ENCODE measurements at regions not wholly inside any gene's neighbourhood (a gene's known extent, or its start where the extent isn't known, plus 50 kb on each side); places are given as distances from the start of the nearest gene placed in this dataset.

- FAIRE-seq: peak; percentile 21
These were observed 234.9 kb upstream of the CYRIA start for GRCh38 chr2:16900405-16901025.

DNA sequence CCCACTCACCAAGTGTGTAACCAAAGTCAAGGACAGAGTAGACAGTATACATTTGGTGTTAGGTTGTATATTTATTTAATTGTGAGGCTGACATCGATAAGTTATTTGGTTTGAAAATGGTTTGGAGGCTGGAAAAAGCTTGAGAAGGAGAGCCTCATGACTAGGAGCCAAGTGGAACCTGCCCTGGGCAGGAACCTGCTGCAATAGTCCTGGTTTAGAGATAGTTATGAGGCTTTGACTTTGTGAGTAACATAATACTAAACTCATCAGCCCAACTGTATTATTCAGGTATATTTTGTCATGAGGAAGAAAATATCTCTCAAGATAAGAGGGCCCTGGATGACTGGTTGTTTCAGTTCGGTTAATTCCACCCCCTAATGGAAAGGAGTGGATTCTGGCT is 234.3 kb upstream of the CYRIA start:
- FAIRE-seq (no peak), DNase-seq (ENCODE audit: insufficient read length) (no peak)
- no peak for TF ChIP-seq POLR2AphosphoS5 (IDR thresholded peaks at IDR 0.05; ENCODE audit: low read depth, low read length)

More at GRCh38 chr2:16900405-16901025, 234.9 kb upstream of the CYRIA start:
- no peak for DNase-seq (ENCODE audit: insufficient read length)
- TF ChIP-seq TAF1 (IDR thresholded peaks at IDR 0.05; ENCODE audit: borderline replicate concordance, low read depth, low read length) (no peak), POLR2A (IDR thresholded peaks at IDR 0.05; ENCODE audit: low read depth, low read length) (no peak), POLR2AphosphoS5 (IDR thresholded peaks at IDR 0.05; ENCODE audit: low read depth, low read length) (no peak)

DNA sequence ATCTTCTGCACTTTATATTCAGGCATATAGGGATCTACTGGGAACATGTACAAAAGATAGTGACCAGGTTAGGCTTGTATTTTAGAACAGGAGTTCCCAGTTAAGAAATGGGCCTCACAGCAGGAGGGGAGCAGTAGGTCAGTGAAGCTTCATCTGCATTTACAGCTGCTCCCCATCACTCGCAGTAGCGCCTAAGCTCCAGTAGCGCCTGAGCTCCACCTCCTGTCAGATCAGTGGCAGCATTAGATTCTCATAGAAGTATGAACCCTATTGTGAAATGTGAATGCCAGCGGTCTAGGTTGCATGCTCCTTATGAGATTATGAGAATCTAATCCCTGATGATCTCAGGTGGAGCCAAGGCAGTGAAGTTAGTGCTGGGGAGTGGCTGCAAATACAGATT is 224.4 kb upstream of the CYRIA start:
- FAIRE-seq: no peak
- DNase-seq (ENCODE audit: insufficient read length): no peak
- TF ChIP-seq TAF1 (IDR thresholded peaks at IDR 0.05; ENCODE audit: borderline replicate concordance, low read depth, low read length): no peak

DNA sequence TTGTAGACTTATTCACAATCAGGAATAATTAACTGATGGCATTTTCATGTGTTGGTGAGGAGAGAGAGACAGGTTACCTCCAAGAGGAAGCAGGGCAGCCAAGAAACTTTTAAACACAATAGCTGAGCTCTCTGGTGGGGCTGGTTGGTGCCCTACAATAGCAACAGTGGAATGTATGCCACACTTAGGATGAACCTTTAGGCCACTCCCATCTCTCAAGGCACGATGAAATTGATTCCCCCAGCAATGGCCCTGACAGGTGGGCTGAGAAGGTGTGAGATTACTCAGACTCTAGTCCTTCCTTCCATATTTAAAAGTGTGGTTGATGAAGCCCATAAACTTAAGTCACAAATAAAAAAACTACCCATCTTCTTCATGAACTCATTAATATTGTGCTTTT is 219.4 kb upstream of the CYRIA start:
- DNase-seq (ENCODE audit: insufficient read length): no peak
- no peak for TF ChIP-seq TAF1 (IDR thresholded peaks at IDR 0.05; ENCODE audit: borderline replicate concordance, low read depth, low read length)
- TF ChIP-seq POLR2A (IDR thresholded peaks at IDR 0.05; ENCODE audit: low read depth, low read length): no peak
- no peak for TF ChIP-seq POLR2AphosphoS5 (IDR thresholded peaks at IDR 0.05; ENCODE audit: low read depth, low read length)
- no peak for FAIRE-seq

DNA sequence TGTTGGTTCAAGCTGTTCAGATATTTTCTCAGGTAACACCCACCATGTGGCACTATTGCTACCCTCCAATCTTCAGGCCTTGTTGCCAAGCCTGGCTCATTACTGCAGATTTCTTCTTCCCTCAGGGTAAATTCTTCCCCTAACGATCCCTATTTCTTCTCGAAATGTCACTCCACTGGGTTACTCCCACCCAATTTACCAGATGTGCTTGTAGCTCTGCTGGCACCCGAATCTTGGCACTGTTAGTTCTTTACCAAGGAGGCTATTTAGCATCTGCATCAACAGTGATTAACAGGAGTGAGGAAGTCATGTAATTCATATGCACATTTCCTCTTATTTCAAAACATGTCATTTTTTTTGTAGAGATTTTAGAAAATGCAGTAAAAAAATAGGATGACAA is 217.1 kb upstream of the CYRIA start:
- no peak for DNase-seq (ENCODE audit: insufficient read length)
- no peak for TF ChIP-seq POLR2A (IDR thresholded peaks at IDR 0.05; ENCODE audit: low read depth, low read length)
- TF ChIP-seq TAF1 (IDR thresholded peaks at IDR 0.05; ENCODE audit: borderline replicate concordance, low read depth, low read length): no peak
- no peak for TF ChIP-seq POLR2AphosphoS5 (IDR thresholded peaks at IDR 0.05; ENCODE audit: low read depth, low read length)
- FAIRE-seq: no peak

DNA sequence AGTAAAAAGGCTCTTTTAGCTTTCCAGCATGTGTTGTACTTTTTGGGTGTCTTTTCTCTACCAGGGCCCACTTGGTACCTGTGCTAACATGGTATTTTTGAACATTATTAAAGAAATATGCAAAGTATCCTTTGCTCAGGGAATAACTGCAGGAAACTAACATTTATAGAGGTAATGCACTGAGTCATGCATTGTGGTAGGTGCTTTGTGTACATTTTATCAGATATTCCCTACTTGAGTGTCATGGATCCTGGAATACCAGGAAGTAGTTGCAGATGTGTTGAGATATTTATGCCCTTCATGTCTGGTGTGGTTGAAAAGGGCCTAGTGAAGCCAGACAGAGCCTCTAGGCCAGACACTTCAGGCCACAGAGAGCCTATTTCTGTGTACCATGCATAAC is 215.5 kb upstream of the CYRIA start:
- FAIRE-seq: no peak
- DNase-seq (ENCODE audit: insufficient read length): no peak
- TF ChIP-seq POLR2AphosphoS5 (IDR thresholded peaks at IDR 0.05; ENCODE audit: low read depth, low read length) (no peak), TAF1 (IDR thresholded peaks at IDR 0.05; ENCODE audit: borderline replicate concordance, low read depth, low read length) (no peak), POLR2A (IDR thresholded peaks at IDR 0.05; ENCODE audit: low read depth, low read length) (no peak)

DNA sequence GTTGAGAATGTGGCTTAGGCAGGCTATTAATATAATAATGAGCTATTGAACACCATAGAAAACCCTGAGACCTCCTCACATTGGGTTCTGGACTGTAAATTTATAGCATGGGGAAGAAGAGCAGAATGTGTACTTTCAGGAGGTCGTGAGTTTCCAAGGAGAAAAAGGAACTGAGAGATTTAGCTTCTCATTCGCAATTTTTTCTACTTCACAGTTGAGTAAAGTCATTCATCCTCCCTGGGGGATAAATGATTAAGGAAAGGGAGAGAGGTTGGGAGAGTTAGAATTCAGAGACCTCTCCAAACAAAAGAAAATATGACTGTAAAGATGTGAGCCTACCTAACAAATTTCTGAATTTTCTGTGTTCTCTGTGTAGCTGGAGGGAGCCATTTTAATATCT is 205.8 kb upstream of the CYRIA start:
- no peak for DNase-seq (ENCODE audit: insufficient read length)
- no peak for FAIRE-seq

GRCh38 chr2:16870491-16871076 is 204.9 kb upstream of the CYRIA start:
- TF ChIP-seq POLR2A (IDR thresholded peaks at IDR 0.05; ENCODE audit: low read depth, low read length) (no peak), POLR2AphosphoS5 (IDR thresholded peaks at IDR 0.05; ENCODE audit: low read depth, low read length) (no peak), TAF1 (IDR thresholded peaks at IDR 0.05; ENCODE audit: borderline replicate concordance, low read depth, low read length) (no peak)

More for the DNA sequence above, 205.8 kb upstream of the CYRIA start:
- TF ChIP-seq TAF1 (IDR thresholded peaks at IDR 0.05; ENCODE audit: borderline replicate concordance, low read depth, low read length) (no peak), POLR2AphosphoS5 (IDR thresholded peaks at IDR 0.05; ENCODE audit: low read depth, low read length) (no peak), POLR2A (IDR thresholded peaks at IDR 0.05; ENCODE audit: low read depth, low read length) (no peak)

DNA sequence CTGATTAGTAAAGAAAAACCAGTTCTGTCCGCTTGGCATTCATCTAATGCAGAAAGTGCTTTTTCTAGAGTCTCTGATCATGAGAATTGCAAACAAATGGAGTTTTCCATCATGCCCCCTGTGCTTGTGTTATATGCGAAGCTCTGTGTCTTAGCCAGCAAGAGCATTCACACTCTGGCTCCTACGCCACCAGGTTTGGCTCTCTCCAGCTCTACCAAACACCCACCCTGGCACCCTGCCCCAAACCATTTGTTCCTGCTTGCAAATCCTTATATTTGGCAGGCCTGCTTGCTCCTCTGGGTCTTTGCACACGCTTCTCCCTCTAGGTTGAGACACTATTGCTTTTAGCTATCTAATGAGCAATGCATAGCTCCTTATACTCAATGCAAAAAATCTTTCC is 204.1 kb upstream of the CYRIA start:
- no peak for TF ChIP-seq TAF1 (IDR thresholded peaks at IDR 0.05; ENCODE audit: borderline replicate concordance, low read depth, low read length)
- no peak for TF ChIP-seq POLR2AphosphoS5 (IDR thresholded peaks at IDR 0.05; ENCODE audit: low read depth, low read length)
- no peak for TF ChIP-seq POLR2A (IDR thresholded peaks at IDR 0.05; ENCODE audit: low read depth, low read length)
- no peak for FAIRE-seq
- no peak for DNase-seq (ENCODE audit: insufficient read length)

More at GRCh38 chr2:16870491-16871076, 204.9 kb upstream of the CYRIA start:
- DNase-seq (ENCODE audit: insufficient read length): no peak
- no peak for FAIRE-seq

- FAIRE-seq: no peak
- DNase-seq (ENCODE audit: insufficient read length): no peak
- TF ChIP-seq POLR2AphosphoS5 (IDR thresholded peaks at IDR 0.05; ENCODE audit: low read depth, low read length): no peak
- TF ChIP-seq POLR2A (IDR thresholded peaks at IDR 0.05; ENCODE audit: low read depth, low read length): no peak
- TF ChIP-seq TAF1 (IDR thresholded peaks at IDR 0.05; ENCODE audit: borderline replicate concordance, low read depth, low read length): no peak
These were observed 196.8 kb upstream of the CYRIA start for GRCh38 chr2:16862471-16862870.

DNA sequence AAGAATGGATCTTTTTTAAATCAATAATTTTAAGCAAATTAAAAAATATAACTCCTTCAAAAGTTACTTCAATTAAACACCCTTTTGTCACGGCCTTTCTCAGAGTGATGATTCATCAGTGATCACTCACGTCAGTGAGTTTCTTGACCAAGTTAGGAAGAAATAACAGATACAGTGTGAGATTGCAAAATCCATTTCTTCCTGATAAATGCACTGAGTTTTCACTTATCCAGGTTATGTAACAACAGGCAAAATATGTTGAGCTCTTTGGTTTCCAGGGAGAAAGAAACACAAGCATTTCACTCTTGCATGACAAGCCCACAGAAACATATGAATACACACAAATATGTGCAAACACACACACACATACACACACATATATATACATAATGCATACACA is 195.9 kb upstream of the CYRIA start:
- FAIRE-seq (no peak), DNase-seq (ENCODE audit: insufficient read length) (no peak)
- TF ChIP-seq POLR2A (IDR thresholded peaks at IDR 0.05; ENCODE audit: low read depth, low read length) (no peak), TAF1 (IDR thresholded peaks at IDR 0.05; ENCODE audit: borderline replicate concordance, low read depth, low read length) (no peak), POLR2AphosphoS5 (IDR thresholded peaks at IDR 0.05; ENCODE audit: low read depth, low read length) (no peak)

DNA sequence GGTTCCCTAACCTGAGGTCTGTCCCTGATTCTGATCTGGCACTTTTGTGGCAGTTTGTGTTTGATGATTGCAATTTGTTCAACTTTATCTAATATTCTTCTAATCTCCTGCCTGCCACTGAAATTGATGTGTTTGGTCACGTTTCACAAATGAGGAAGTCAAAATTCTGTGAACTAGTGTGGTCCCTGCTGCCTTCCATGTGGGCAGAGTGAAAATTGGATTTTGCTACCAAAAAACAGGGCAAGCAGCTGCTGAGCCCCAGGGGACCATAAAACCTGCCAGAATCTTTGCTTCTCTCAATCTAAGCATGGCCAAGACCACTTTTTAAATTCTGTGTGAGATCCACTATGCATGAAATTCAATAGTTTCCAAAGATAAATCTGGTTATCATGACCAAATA is 195.5 kb upstream of the CYRIA start:
- no peak for DNase-seq (ENCODE audit: insufficient read length)

More for the DNA sequence above, 195.5 kb upstream of the CYRIA start:
- FAIRE-seq: no peak
- no peak for TF ChIP-seq POLR2AphosphoS5 (IDR thresholded peaks at IDR 0.05; ENCODE audit: low read depth, low read length)
- no peak for TF ChIP-seq POLR2A (IDR thresholded peaks at IDR 0.05; ENCODE audit: low read depth, low read length)
- no peak for TF ChIP-seq TAF1 (IDR thresholded peaks at IDR 0.05; ENCODE audit: borderline replicate concordance, low read depth, low read length)

Measured in GM12892 (cell line).